SKM-1 treated with dmso at 0.1 percent for 144 hours (cell line): ENCODE measurements at regions not wholly inside any gene's neighbourhood (a gene's known extent, or its start where the extent isn't known, plus 50 kb on each side); places are given as distances from the start of the nearest gene placed in this dataset.

Experiments used
- DNase-seq: peaks from one replicate; lab custom pipeline; 2025; ENCODE audit not compliant: unreplicated experiment; lab: John Stamatoyannopoulos, UW

GRCh38 chr16:86288716-86289294 is 221.5 kb upstream of the FOXF1 start:
- DNase-seq: no peak

GRCh38 chr16:86289304-86289703 is 221.0 kb upstream of the FOXF1 start:
- DNase-seq: no peak

GRCh38 chr16:86289907-86290306 is 220.4 kb upstream of the FOXF1 start:
- no peak for DNase-seq

GRCh38 chr16:86291491-86291890 is 218.8 kb upstream of the FOXF1 start:
- no peak for DNase-seq

- no peak for DNase-seq
Measured at GRCh38 chr16:86292171-86292775, 218.1 kb upstream of the FOXF1 start.

GRCh38 chr16:86292942-86293341 is 217.4 kb upstream of the FOXF1 start:
- no peak for DNase-seq

GRCh38 chr16:86293906-86294305 is 216.4 kb upstream of the FOXF1 start:
- DNase-seq: no peak

- DNase-seq: no peak
Measured at GRCh38 chr16:86294535-86295196, 215.7 kb upstream of the FOXF1 start.

- DNase-seq: no peak
Measured at GRCh38 chr16:86296256-86296655, 214.1 kb upstream of the FOXF1 start.

- DNase-seq: no peak
Measured at GRCh38 chr16:86297391-86297790, 212.9 kb upstream of the FOXF1 start.

- no peak for DNase-seq
Measured at GRCh38 chr16:86297866-86298757, 212.2 kb upstream of the FOXF1 start.

- no peak for DNase-seq
Measured at GRCh38 chr16:86298758-86299134, 211.6 kb upstream of the FOXF1 start.

GRCh38 chr16:86299882-86300610 is 210.3 kb upstream of the FOXF1 start:
- DNase-seq: no peak

- DNase-seq: no peak
Measured at GRCh38 chr16:86300746-86301481, 209.4 kb upstream of the FOXF1 start.

- no peak for DNase-seq
Measured at GRCh38 chr16:86302421-86303109, 207.8 kb upstream of the FOXF1 start.

- no peak for DNase-seq
Measured at GRCh38 chr16:86303787-86304678, 206.3 kb upstream of the FOXF1 start.

GRCh38 chr16:86304868-86305267 is 205.5 kb upstream of the FOXF1 start:
- DNase-seq: no peak

GRCh38 chr16:86305440-86305839 is 204.9 kb upstream of the FOXF1 start:
- no peak for DNase-seq
